Hematopoietic multipotent progenitor cell treated with erythropoietin and hydrocortisone succinate and interleukin-3 and kit ligand, for 6 days (in vitro differentiated cells): ENCODE measurements at regions not wholly inside any gene's neighbourhood (a gene's known extent, or its start where the extent isn't known, plus 50 kb on each side); places are given as distances from the start of the nearest gene placed in this dataset.
"Not testable (repeated sequence)": the region's sequence is repeated elsewhere in the genome, so short reads cannot be mapped to it uniquely, and the experiment has no call there.

ENCODE experiments used
- DNase-seq: peaks from one replicate; pipeline ENCODE4 v3.0.0-alpha.2; 2015

- DNase-seq: no peak
These were observed 53.3 kb downstream of the TANC2 start for GRCh38 chr17:63019138-63019873.

GRCh38 chr17:63022567-63022966 lies 56.5 kb downstream of the TANC2 start:
- DNase-seq: no peak

GRCh38 chr17:63023049-63023448 lies 57.0 kb downstream of the TANC2 start:
- no peak for DNase-seq

- no peak for DNase-seq
These were observed 58.2 kb downstream of the TANC2 start for GRCh38 chr17:63024201-63024600.

- DNase-seq: no peak
These were observed 58.7 kb downstream of the TANC2 start for GRCh38 chr17:63024716-63025115.

DNA sequence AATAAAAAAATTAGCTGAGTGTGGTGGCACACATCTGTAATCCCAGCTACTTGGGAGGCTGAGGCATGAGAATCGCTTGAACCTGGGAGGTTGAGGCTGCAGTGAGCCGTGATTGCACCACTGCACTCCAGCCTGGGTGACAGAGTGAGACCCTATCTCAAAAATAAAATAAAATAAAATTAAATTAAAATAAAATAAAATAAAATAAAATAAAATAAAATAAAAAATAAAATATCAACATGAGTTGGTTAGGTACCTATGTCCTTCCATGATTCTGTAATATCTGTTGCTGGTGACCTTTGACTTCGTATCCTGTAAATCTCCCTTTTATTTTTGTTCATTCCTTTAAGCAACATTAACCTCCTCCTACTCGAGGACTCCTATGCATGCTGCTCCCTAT lies 59.6 kb downstream of the TANC2 start:
- not testable (repeated sequence) for DNase-seq

DNA sequence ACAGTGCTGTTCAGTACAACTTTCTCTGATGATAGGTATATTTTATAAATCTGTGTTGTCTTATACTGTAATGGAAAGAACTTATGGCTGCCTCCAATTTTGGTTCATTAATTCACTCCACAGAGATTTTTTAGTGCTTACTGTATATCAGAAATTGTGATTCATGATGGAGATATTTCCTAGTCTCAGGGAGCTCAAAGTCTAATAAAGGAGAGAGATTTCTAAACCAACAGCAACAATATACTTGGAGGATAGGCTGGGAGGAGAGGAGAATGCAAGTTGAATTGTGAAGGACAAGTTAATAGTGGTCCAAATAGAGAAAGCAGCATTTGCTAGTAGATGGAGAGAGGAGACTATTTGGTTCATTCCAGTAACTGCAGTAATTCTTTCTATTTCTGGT lies 63.5 kb downstream of the TANC2 start:
- DNase-seq: no peak

- DNase-seq: peak; percentile 14
These were observed 66.1 kb downstream of the TANC2 start for GRCh38 chr17:63032142-63032541.

DNA sequence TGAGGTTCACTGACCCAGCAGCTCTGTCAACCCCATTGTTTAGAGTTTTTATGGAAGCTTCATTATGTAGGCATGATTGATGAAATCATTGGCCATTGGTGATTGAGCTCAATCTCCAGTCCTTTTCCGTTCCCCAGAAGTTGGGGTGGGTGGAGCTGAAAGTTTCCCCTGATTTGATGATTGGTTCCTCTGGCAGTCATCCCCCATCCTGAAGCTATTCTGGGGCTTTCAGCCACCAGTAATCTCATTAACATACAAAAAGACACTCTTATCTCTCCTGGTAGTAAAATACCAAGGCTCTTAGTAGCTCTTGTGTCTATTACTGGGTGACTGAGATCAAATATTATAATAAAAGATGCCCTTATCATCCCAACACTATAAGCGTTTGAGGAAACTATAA lies 67.1 kb downstream of the TANC2 start:
- no peak for DNase-seq

DNA sequence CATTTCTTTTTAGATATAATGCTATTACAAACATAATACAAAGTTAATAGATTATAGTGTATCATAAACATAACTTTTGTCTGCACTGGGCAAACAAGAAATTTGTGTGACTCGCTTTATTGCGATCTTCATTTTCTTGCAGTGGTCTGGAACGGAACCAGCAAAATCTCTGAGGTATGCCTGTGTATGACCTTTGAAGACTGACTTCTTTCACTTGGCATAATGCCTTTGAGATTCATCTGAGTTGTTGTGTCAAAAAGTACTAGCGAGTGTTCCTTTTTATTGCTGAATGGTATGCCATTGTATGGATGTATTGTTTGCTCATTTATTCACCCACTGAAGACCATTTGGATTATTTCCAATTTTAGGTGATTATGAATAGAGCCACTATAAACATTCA lies 69.2 kb downstream of the TANC2 start:
- no peak for DNase-seq

DNA sequence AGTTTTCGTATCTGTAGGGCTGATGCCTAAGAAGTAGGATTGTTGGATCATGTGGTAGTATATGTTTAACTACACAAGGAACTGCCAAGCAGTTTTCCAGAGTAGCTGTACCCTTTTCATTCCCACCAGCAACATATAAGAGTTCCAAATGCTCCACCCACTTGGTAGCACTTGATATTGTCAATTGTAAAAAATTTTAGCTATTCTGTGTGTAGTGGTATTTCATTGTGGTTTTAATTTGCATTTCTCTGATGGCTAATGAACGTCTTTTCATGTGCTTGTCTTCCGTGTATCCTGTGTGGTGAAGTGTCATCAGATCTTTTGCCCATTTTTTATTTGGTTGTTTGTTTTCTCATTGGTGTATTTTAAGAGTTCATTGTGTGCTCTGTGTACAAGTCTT lies 69.7 kb downstream of the TANC2 start:
- DNase-seq: no peak

- no peak for DNase-seq
These were observed 73.3 kb downstream of the TANC2 start for GRCh38 chr17:63039342-63039741.

DNA sequence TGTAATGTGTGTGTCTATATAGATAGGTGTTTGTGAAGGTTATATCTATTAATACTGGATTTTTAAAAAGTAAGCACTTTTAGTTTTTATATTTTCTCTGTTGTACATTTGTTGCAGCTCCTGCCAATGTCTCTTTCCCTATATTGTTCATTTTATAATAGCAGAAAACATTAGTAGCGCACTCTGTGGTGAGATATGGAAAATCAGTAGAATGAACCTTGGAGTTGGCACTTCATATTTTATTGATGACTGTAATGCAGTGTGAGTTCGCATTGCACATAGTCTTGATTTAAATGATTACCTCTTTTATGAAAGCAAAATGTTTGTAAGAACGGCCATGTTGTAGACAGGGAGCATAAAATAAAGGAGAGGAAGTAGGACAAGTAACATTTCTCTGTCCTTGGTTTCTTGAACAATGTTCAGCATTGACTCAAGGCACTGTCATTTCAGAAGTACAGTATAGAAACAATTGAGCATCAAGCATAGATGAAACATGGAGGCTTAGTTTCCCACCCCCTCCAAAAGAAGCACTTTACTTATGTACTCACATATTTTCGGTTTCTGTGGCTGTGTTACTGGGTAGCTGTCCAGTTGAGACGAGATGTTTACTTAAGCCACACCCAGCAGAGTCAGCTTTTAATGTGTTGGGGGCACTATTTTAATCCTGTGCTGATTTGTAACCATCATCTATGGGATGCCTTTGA lies 74.0 kb downstream of the TANC2 start:
- peak; percentile 17 for DNase-seq

- DNase-seq: no peak
These were observed 74.8 kb downstream of the TANC2 start for GRCh38 chr17:63040816-63041215.

- DNase-seq: no peak
These were observed 75.2 kb downstream of the TANC2 start for GRCh38 chr17:63041251-63041650.

- DNase-seq: no peak
These were observed 75.7 kb downstream of the TANC2 start for GRCh38 chr17:63041722-63042121.

- no peak for DNase-seq
These were observed 76.3 kb downstream of the TANC2 start for GRCh38 chr17:63042256-63042812.

GRCh38 chr17:63057560-63057959 lies 91.5 kb downstream of the TANC2 start:
- DNase-seq: not testable (repeated sequence)

DNA sequence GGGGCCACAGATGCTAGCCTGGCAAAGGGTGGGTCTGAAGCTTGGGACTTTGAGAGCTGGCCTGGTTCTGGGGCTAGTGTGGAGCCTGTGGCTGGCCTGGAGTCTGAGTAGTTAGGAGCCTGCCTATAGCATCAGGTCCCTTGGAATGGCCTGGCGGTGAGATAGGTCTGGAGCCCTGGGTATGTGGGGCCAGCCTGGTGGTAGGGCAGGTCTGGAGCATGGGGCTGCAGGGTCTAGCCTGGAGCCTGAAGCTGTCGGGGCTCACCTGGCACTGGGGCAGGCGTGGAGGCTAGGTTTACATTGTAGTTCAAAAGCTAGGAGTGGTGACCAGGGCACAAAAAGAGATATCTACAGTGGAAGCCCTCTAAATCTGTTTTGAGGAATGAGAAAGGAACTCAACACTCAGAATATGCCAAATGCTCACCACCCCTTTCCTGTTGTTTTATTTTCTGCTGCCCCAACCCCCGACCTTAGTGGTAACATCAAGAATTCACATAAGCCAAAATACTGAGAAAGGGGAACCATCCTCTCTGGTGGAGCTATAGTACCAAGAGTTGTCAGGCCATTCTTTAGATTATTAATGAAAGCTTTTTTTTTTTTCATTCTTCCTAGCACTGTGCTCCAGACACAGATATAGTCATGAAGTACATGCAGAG lies 100.3 kb downstream of the TANC2 start:
- DNase-seq: peak; percentile 42

- DNase-seq: no peak
These were observed 103.2 kb downstream of the TANC2 start for GRCh38 chr17:63069245-63069644.

DNA sequence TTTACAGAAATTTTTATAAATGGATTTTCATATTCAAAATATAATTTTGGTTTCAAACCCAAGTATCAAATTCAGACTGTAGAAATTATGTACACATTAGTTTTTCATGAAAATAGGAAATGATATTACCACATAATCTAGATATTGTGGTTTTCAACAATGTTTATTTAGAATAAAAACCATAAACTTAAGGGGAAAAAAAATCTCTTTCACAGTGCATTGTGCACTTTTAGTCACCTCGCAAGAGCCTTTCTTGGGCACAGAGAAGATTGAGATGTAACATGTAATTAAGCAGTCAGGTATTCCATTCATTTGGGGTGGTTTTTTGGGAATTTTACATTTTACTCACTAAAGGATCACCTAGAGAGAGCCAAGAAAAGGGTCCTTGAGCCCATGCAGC lies 104.0 kb downstream of the TANC2 start:
- DNase-seq: no peak

- no peak for DNase-seq
These were observed 105.8 kb downstream of the TANC2 start for GRCh38 chr17:63071797-63072196.

GRCh38 chr17:63075969-63076368 lies 109.9 kb downstream of the TANC2 start:
- DNase-seq: no peak

DNA sequence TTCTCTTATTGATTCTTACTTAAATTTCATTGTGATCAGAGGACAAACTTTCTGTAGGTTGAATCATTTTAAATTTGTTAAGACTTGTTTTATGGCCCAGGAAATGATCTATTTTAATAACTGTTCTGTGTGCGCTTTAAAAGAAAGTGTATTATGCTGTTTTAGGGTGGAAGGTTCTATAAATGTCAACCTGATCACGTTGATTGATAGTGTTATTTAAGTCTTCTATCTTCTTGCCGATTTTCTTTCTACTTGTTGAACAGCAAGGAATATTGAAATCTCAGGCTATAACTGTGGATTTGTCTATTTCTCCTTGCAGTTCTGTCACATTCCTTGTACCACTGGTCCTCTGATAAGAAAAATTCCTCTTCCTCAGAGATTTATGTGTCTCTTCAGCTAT lies 112.7 kb downstream of the TANC2 start:
- no peak for DNase-seq
